Vagina (tissue), 2 donors: ENCODE measurements at regions not wholly inside any gene's neighbourhood (a gene's known extent, or its start where the extent isn't known, plus 50 kb on each side); places are given as distances from the start of the nearest gene placed in this dataset.

Experiments
- DNase-seq, 2 donors: peaks; one replicate each; pipeline ENCODE4 v3.0.0-alpha.2; 2017; ENCODE audit errors: extremely low spot score in 2 of 2
- H3K27ac ChIP-seq: fragments of 200-600 bp; sonication (generic); one replicate; pipeline ENCODE4 v1.5.1; 2019
- H3K27me3 ChIP-seq: fragments of 200-600 bp; sonication (generic); one replicate; pipeline ENCODE4 v1.5.1; 2019
- H3K36me3 ChIP-seq, 2 donors: fragments of 200-600 bp; sonication (generic); one replicate each; pipeline ENCODE4 v1.5.1; 2017 to 2019
- H3K4me1 ChIP-seq: fragments of 200-600 bp; sonication (generic); one replicate; pipeline ENCODE4 v1.5.1; 2019
- H3K4me3 ChIP-seq, 2 donors: fragments of 200-600 bp; sonication (generic); 1 replicate in 1 of 2; 2 replicates in 1 of 2; pipeline ENCODE4 v1.5.1; 2016 to 2019
- H3K9me3 ChIP-seq: fragments of 200-600 bp; sonication (generic); one replicate; pipeline ENCODE4 v1.5.1; 2019
- POLR2A ChIP-seq, 2 donors: fragments of 450-650 bp; IDR thresholded peaks; one replicate each; pipeline ENCODE4 v1.6.1; 2017; ENCODE audit warnings: antibody characterized with exemption in 2 of 2, mild to moderate bottlenecking in 2 of 2, moderate library complexity in 2 of 2
- POLR2AphosphoS5 ChIP-seq, 2 donors: sonication (generic); formaldehyde crosslinking; IDR thresholded peaks; one replicate each; pipeline ENCODE4 v1.9.0; 2017; ENCODE audit warnings: antibody characterized with exemption in 2 of 2, mild to moderate bottlenecking in 2 of 2, low read depth in 1 of 2; ENCODE audit not compliant: insufficient read depth in 1 of 2
- intact Hi-C: fragments of 100-400 bp; cut with DNase I; formaldehyde crosslinking; loops from one replicate; pipeline ENCODE4 v1.15.1; 2023
- TF ChIP-seq, protein P1 (sequence below), 3 experiments: fragments of 450-650 bp in 2 of 3; fragments of 200-600 bp in 1 of 3; sonication (generic) in 1 of 3; IDR thresholded peaks; one replicate each; pipeline ENCODE4 v1.5.1; 2017 to 2019; ENCODE audit warnings: antibody characterized with exemption in 3 of 3, mild to moderate bottlenecking in 2 of 3, moderate library complexity in 2 of 3

DNA sequence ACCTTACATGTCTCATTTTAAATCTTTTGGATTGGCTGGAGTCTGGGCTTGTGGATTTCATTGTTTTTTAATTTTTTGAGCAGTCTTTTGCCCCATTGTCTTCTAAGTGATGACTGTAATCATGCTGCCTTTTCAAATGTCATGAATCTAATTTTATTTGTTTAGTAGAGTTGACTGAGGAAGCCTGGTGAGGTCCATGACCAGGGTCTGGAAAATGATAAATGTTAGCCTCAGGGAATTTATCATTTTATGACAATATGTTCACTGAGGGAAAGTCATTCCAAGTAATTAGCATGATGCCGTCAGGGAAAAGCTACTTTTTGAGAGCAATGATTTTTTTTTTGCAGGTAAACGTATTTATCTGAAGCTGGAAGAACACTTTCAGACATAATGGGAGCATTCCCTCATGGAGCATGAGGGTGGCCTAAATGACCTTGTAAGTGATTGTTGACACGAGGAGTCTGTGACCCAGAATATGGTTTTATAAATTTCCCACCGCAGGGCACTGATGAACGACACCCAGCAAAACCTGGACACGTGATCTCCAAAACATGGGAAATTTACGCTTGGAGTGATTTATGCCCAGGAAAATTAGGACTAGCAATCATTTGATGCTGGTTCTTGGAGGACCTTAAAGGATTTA, 155.3 kb upstream of the NABP1 start:
- TF ChIP-seq POLR2AphosphoS5 (IDR thresholded peaks at IDR 0.05; ENCODE audit: insufficient read depth in 1 of 2, low read depth in 1 of 2) (no peak), POLR2A (IDR thresholded peaks at IDR 0.05) (no peak)
- TF ChIP-seq, protein P1, sequence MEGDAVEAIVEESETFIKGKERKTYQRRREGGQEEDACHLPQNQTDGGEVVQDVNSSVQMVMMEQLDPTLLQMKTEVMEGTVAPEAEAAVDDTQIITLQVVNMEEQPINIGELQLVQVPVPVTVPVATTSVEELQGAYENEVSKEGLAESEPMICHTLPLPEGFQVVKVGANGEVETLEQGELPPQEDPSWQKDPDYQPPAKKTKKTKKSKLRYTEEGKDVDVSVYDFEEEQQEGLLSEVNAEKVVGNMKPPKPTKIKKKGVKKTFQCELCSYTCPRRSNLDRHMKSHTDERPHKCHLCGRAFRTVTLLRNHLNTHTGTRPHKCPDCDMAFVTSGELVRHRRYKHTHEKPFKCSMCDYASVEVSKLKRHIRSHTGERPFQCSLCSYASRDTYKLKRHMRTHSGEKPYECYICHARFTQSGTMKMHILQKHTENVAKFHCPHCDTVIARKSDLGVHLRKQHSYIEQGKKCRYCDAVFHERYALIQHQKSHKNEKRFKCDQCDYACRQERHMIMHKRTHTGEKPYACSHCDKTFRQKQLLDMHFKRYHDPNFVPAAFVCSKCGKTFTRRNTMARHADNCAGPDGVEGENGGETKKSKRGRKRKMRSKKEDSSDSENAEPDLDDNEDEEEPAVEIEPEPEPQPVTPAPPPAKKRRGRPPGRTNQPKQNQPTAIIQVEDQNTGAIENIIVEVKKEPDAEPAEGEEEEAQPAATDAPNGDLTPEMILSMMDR (IDR thresholded peaks at IDR 0.05), result no peak
- H3K4me3 ChIP-seq, result no peak overlapping the region
- intact Hi-C loops, result no loop called here
- H3K27me3 ChIP-seq, result no peaks in the 10 kb centered on the region
- H3K4me1 ChIP-seq, result no peaks in the 10 kb centered on the region
- H3K9me3 ChIP-seq, result no peaks in the 10 kb centered on the region
- no peaks in the 10 kb centered on the region for H3K36me3 ChIP-seq
- no peak overlapping the region for H3K27ac ChIP-seq
- no peak for DNase-seq

DNA sequence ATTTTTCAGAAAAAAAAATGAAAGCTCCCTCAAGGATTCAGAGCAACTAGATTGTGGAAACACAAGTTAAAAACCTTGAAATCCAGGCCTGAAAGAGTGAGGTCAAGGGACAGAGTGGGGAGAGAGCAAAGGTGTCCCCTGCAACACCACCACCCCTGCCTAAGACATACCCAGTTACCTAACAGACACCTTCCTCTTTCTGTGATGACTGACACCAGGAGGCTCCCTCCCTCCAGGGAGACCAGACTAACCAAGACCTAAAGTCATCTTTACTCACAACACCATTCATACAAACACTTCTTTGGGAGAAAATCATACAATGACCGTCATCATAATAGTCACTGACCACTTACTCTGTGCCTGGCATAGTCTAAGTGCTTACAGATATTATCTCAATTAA, 151.8 kb upstream of the NABP1 start:
- no peaks in the 10 kb centered on the region for H3K4me1 ChIP-seq
- H3K9me3 ChIP-seq, result no peaks in the 10 kb centered on the region
- no peak for DNase-seq
- intact Hi-C loops, result no loop called here
- no peak overlapping the region for H3K4me3 ChIP-seq
- no peak for TF ChIP-seq POLR2AphosphoS5 (IDR thresholded peaks at IDR 0.05; ENCODE audit: insufficient read depth in 1 of 2, low read depth in 1 of 2)
- TF ChIP-seq POLR2A (IDR thresholded peaks at IDR 0.05), result no peak
- TF ChIP-seq, protein P1 (IDR thresholded peaks at IDR 0.05), result no peak
- H3K27me3 ChIP-seq, result no peaks in the 10 kb centered on the region
- no peaks in the 10 kb centered on the region for H3K36me3 ChIP-seq
- no peak overlapping the region for H3K27ac ChIP-seq

DNA sequence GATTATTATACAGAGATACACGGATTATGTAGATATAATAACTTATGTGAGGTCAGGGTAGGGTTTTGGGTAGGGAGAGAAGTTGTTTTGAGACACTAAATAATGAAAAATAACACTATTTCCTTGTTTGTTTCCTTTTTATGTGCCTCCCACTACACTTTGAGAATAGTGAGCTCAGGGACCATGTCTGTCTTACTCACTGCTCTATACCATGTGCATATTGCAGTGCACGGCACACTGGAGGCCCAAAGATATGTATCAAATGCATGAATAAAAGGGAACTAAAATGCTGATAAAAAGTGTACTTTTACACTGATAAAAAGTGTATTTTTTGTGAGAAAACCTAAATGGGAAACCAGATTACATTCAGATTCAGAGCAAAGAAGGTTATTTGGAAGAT, 151.4 kb upstream of the NABP1 start:
- TF ChIP-seq POLR2A (IDR thresholded peaks at IDR 0.05), result no peak
- no peak for TF ChIP-seq POLR2AphosphoS5 (IDR thresholded peaks at IDR 0.05; ENCODE audit: insufficient read depth in 1 of 2, low read depth in 1 of 2)
- TF ChIP-seq, protein P1 (IDR thresholded peaks at IDR 0.05), result no peak
- no peak overlapping the region for H3K4me3 ChIP-seq
- no peaks in the 10 kb centered on the region for H3K9me3 ChIP-seq
- no peaks in the 10 kb centered on the region for H3K36me3 ChIP-seq
- intact Hi-C loops, result no loop called here
- no peaks in the 10 kb centered on the region for H3K4me1 ChIP-seq
- H3K27me3 ChIP-seq, result no peaks in the 10 kb centered on the region
- no peak for DNase-seq
- H3K27ac ChIP-seq, result no peak overlapping the region

DNA sequence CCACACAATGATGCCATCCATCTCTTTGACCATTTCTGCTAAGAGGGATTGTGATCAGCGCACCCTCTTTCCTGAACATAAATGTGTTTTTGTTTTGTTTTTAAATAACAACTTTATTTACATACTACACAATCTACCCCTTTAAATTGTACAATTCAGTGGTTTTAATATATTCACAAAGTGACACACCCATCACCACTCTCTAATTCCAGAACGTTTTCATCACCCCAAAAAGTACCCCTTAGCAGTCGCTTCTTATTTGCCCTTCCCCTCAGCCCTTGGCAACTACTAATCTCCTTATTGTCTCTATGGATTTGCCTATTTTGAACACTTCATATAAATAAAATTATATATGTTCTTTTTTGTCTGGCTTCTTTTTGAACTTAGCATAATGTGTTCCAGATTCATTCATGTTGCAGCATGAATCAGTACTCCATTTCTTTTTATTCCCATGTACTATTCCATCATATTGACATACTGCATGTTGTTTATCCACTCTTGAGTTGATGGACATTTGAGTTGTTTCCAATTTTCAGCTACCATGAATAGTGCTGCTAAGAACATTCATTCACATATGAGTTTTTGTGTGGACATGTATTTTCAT, 150.9 kb upstream of the NABP1 start:
- H3K9me3 ChIP-seq, result no peaks in the 10 kb centered on the region
- H3K27ac ChIP-seq, result no peak overlapping the region
- intact Hi-C loops, result no loop called here
- H3K4me3 ChIP-seq, result no peak overlapping the region
- no peaks in the 10 kb centered on the region for H3K36me3 ChIP-seq
- no peaks in the 10 kb centered on the region for H3K27me3 ChIP-seq
- no peak for DNase-seq
- TF ChIP-seq, protein P1 (IDR thresholded peaks at IDR 0.05), result no peak
- TF ChIP-seq POLR2A (IDR thresholded peaks at IDR 0.05) (no peak), POLR2AphosphoS5 (IDR thresholded peaks at IDR 0.05; ENCODE audit: insufficient read depth in 1 of 2, low read depth in 1 of 2) (no peak)
- no peaks in the 10 kb centered on the region for H3K4me1 ChIP-seq

DNA sequence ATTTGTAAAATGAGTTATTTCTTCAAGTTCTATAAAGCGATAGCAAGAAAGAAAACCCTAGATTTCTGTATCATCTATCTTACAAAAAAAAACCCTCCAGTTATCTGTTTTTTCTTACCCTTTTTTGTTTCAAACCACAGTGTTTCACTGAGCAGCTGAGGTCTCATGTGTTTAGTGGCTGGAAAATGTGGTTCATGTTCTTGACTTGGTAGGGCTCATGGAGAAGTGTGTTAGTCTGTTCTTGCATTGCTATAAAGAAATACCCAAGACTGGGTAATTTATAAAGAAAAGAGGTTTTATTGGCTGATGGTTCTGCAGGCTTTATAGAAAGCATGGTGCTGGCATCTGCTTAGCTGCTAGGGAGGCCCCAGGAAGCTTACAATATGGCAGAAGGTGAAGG, 147.3 kb upstream of the NABP1 start:
- H3K4me3 ChIP-seq, result no peak overlapping the region

More for the DNA sequence above, 147.3 kb upstream of the NABP1 start:
- H3K9me3 ChIP-seq, result no peaks in the 10 kb centered on the region
- intact Hi-C loops, result no loop called here
- DNase-seq, result no peak
- H3K27me3 ChIP-seq, result no peaks in the 10 kb centered on the region
- no peaks in the 10 kb centered on the region for H3K36me3 ChIP-seq
- no peaks in the 10 kb centered on the region for H3K4me1 ChIP-seq
- TF ChIP-seq, protein P1 (IDR thresholded peaks at IDR 0.05), result no peak
- TF ChIP-seq POLR2A (IDR thresholded peaks at IDR 0.05) (no peak), POLR2AphosphoS5 (IDR thresholded peaks at IDR 0.05; ENCODE audit: insufficient read depth in 1 of 2, low read depth in 1 of 2) (no peak)
- H3K27ac ChIP-seq, result no peak overlapping the region
